Heart left ventricle (tissue), 16 donors: ENCODE measurements at regions not wholly inside any gene's neighbourhood (a gene's known extent, or its start where the extent isn't known, plus 50 kb on each side); places are given as distances from the start of the nearest gene placed in this dataset.

Source experiments
- ATAC-seq, 4 donors: fragments of 200-7000 bp; cut with Tn5 transposase; one replicate each; pipeline ENCODE4 v1.9.1; 2020 to 2022; ENCODE audit warnings: moderate library complexity in 4 of 4, mild to moderate bottlenecking in 3 of 4, moderate number of reproducible peaks in 1 of 4
- DNase-seq, 5 donors: peaks; one replicate each; pipeline ENCODE4 v3.0.0-alpha.2; 2020
- H3K27ac ChIP-seq, 12 donors: fragments of 200-600 bp; sonication (generic) in 4 of 12; one replicate each; pipeline versions ENCODE4 v1.5.0 to v1.8.0; 2016 to 2022; ENCODE audit warnings: mild to moderate bottlenecking in 2 of 12
- H3K27me3 ChIP-seq, 9 donors: fragments of 200-600 bp; sonication (generic) in 2 of 9; one replicate each; pipeline versions ENCODE4 v1.5.1 to v1.8.0; 2016 to 2022; ENCODE audit warnings: mild to moderate bottlenecking in 3 of 9
- H3K36me3 ChIP-seq, 9 donors: fragments of 200-600 bp; sonication (generic) in 2 of 9; one replicate each; pipeline versions ENCODE4 v1.5.0 to v1.8.0; 2018 to 2022; ENCODE audit warnings: mild to moderate bottlenecking in 2 of 9
- H3K4me1 ChIP-seq, 12 donors: fragments of 200-600 bp; sonication (generic) in 4 of 12; one replicate each; pipeline versions ENCODE4 v1.5.0 to v1.8.0; 2016 to 2022; ENCODE audit warnings: mild to moderate bottlenecking in 3 of 12
- H3K4me3 ChIP-seq, 12 donors: fragments of 200-600 bp; sonication (generic) in 4 of 12; one replicate each; pipeline versions ENCODE4 v1.5.0 to v1.8.0; 2017 to 2022; ENCODE audit warnings: mild to moderate bottlenecking in 9 of 12, moderate library complexity in 4 of 12
- H3K9me3 ChIP-seq, 12 donors: fragments of 200-600 bp; sonication (generic) in 4 of 12; one replicate each; pipeline versions ENCODE4 v1.5.0 to v1.8.0; 2016 to 2022; ENCODE audit warnings: mild to moderate bottlenecking in 1 of 12
- POLR2A ChIP-seq, 2 donors: fragments of 450-650 bp; IDR thresholded peaks; one replicate each; pipeline ENCODE4 v1.6.1; 2017; ENCODE audit warnings: antibody characterized with exemption in 2 of 2, mild to moderate bottlenecking in 2 of 2, moderate library complexity in 2 of 2
- WGBS, 4 donors: extraction: QIAGEN DNeasy Blood & Tissue Kit in 2 of 4; methylation state at CpG; one replicate each; pipeline versions ENCODE4 v1.1.5 to v1.1.7; 2013 to 2018; 5-methylcytosine and 5-hydroxymethylcytosine counted together
- intact Hi-C, 10 donors: fragments of 100-400 bp; cut with DNase I; formaldehyde crosslinking; loops; one replicate each; pipeline versions ENCODE4 v1.11.1 to v1.14.2; 2022
- TF ChIP-seq, protein P1 (sequence below), 12 donors: fragments of 200-600 bp; sonication (generic) in 4 of 12; IDR thresholded peaks; one replicate each; pipeline versions ENCODE4 v1.5.0 to v1.8.0; 2018 to 2022; ENCODE audit warnings: antibody characterized with exemption in 12 of 12, mild to moderate bottlenecking in 5 of 12
- donor health status: ischemic (EF 13 %, LVEDD 7.1; RV severe dilation, severe dysfunction).
- donor health status: healthy with polysubstance abuse.
- donor health status: DM: no; HTN: yes; CAD: no.
- donor health status: DM: no; HTN: no; CAD: no.
- donor health status: ischemic (EF 25% LVEDD 6.9; RV normal size, moderate dysfunction).
- donor health status: ischemic (EF 25% LVEDD 5.7; RV mildly dilated, moderate dysfunction).
- donor health status: healthy.
- donor health status: DM: yes; HTN: yes; CAD: no.
- donor health status: ischemic (EF 35%, LVEDD 5.7; RV mildly dilated, moderate dysfunction).
- donor health status: nonischemic (EF 11% LVEDD 7.7; RV severe dilation, severe dysfunction).
- donor health status: DM: yes; HTN: yes; CAD: no.
- donor health status: PGD.
- donor health status: ischemic (EF 29% LVEDD 5.4; RV normal size, mild dysfunction).
- donor health status: nonischemic (EF 23%, LVEDD 6.1; RV moderate dilation, normal function).

- H3K27ac ChIP-seq, result no peak overlapping the region
- no peaks in the 10 kb centered on the region for H3K27me3 ChIP-seq
- H3K4me3 ChIP-seq, result no peak overlapping the region
- TF ChIP-seq, protein P1, sequence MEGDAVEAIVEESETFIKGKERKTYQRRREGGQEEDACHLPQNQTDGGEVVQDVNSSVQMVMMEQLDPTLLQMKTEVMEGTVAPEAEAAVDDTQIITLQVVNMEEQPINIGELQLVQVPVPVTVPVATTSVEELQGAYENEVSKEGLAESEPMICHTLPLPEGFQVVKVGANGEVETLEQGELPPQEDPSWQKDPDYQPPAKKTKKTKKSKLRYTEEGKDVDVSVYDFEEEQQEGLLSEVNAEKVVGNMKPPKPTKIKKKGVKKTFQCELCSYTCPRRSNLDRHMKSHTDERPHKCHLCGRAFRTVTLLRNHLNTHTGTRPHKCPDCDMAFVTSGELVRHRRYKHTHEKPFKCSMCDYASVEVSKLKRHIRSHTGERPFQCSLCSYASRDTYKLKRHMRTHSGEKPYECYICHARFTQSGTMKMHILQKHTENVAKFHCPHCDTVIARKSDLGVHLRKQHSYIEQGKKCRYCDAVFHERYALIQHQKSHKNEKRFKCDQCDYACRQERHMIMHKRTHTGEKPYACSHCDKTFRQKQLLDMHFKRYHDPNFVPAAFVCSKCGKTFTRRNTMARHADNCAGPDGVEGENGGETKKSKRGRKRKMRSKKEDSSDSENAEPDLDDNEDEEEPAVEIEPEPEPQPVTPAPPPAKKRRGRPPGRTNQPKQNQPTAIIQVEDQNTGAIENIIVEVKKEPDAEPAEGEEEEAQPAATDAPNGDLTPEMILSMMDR (IDR thresholded peaks at IDR 0.05), result no peak
- no peak for TF ChIP-seq POLR2A (IDR thresholded peaks at IDR 0.05)
- H3K9me3 ChIP-seq, result no peaks in the 10 kb centered on the region
- H3K4me1 ChIP-seq, result no peaks in the 10 kb centered on the region
- no peak for ATAC-seq
- no peak for DNase-seq
- no peaks in the 10 kb centered on the region for H3K36me3 ChIP-seq
- intact Hi-C loops, result loop anchor here in 1 of 10 donors (5.0 kb wide), 1 partner anchor 52 kb away; no protein-coding TSS in a partner anchor
These were observed 725.8 kb upstream of the RAG2 start for GRCh38 chr11:37323843-37324242.

DNA sequence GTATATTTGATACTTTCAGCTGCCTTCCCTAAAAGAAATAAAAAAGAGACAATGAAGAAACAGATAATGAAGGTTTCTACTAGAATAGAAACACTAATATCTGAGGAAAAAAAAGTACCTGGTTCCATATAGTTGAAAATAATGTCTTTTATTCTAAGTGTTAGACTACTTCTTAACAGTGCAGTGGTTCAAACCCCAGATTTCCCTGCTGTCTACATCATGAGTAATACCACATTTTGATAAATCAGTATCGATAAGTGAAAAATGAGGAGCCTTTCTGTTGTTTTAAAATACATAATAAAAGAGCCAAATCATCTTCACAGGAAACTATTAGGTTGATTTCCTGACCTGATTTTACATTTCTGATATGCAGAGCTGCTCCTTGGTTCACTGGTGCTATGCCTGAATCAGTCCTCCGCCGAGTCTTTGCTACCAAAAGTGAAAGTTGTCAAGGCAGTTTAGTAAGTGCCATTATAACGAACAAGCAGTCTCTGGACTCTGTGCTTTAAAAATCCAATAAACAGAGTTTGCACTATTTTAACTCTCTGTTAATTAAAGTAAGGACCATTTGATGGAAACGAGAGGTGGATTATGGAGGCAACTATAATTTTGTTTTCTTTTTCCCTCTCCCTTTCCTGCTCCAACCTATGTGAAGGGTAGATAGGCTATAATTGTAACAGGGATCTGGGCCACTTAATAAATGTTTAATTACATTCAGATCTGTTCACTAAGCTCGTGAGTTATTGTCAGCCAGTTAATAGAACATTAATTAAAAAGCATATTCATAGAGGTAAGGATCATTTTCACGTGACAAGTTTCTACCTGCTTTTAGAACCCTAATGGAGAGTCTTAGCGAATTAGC is 724.5 kb upstream of the RAG2 start:
- 72 to 80% (median 77%) methylated on average over 8 of the region's 8 CpGs for WGBS, 4 donors
- Histone ChIP-seq H3K27me3 (no peaks in the 10 kb centered on the region), H3K9me3 (no peaks in the 10 kb centered on the region), H3K36me3 (no peaks in the 10 kb centered on the region), H3K27ac (no peak overlapping the region), H3K4me1 (no peaks in the 10 kb centered on the region), H3K4me3 (no peak overlapping the region)
- intact Hi-C loops, result loop anchor here in 1 of 10 donors (5.0 kb wide), 1 partner anchor 50 kb away; no protein-coding TSS in a partner anchor
- TF ChIP-seq, protein P1 (IDR thresholded peaks at IDR 0.05), result no peak
- no peak for TF ChIP-seq POLR2A (IDR thresholded peaks at IDR 0.05)
- ATAC-seq, result no peak
- no peak for DNase-seq

GRCh38 chr11:37320921-37321320 is 722.9 kb upstream of the RAG2 start:
- DNase-seq (no peak), ATAC-seq (no peak)
- H3K4me1 ChIP-seq, result no peaks in the 10 kb centered on the region
- H3K36me3 ChIP-seq, result no peaks in the 10 kb centered on the region
- no peak for TF ChIP-seq POLR2A (IDR thresholded peaks at IDR 0.05)
- TF ChIP-seq, protein P1 (IDR thresholded peaks at IDR 0.05), result no peak
- H3K27ac ChIP-seq, result no peak overlapping the region
- H3K27me3 ChIP-seq, result no peaks in the 10 kb centered on the region
- H3K4me3 ChIP-seq, result no peak overlapping the region
- H3K9me3 ChIP-seq, result no peaks in the 10 kb centered on the region
- intact Hi-C loops, result loop anchor here in 1 of 10 donors (5.0 kb wide), 1 partner anchor 49 kb away; no protein-coding TSS in a partner anchor

DNA sequence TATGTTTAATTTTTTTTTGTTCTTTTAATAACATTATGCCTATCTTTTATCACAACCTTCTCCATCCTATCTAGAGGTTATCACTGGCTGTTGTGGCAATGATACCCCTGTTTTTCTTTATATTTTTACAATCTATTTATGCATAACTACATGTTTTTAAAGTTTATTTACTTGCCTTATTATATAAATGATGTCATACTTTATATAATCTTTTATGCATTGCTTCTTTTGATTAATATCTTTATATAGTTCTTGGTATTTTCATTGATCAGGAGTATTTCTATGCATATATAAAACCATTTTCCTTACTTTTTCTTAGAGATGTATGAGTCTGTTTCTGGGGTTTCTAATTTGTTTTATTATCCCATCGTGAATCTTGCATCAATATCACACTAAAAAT is 719.8 kb upstream of the RAG2 start:
- no peak for ATAC-seq

More for the DNA sequence above, 719.8 kb upstream of the RAG2 start:
- H3K4me1 ChIP-seq, result no peaks in the 10 kb centered on the region
- DNase-seq, result no peak
- H3K4me3 ChIP-seq, result no peak overlapping the region
- no peak overlapping the region for H3K27ac ChIP-seq
- WGBS, 4 donors, result 61 to 81% (median 66%) methylated on average over 1 of the region's 1 CpG
- no peaks in the 10 kb centered on the region for H3K36me3 ChIP-seq
- TF ChIP-seq, protein P1 (IDR thresholded peaks at IDR 0.05), result no peak
- no peak for TF ChIP-seq POLR2A (IDR thresholded peaks at IDR 0.05)
- intact Hi-C loops, result no loop called here
- H3K9me3 ChIP-seq, result no peaks in the 10 kb centered on the region
- H3K27me3 ChIP-seq, result no peaks in the 10 kb centered on the region
